H1 (cell line): ENCODE measurements at regions not wholly inside any gene's neighbourhood (a gene's known extent, or its start where the extent isn't known, plus 50 kb on each side); places are given as distances from the start of the nearest gene placed in this dataset.

Source experiments
- CTCF ChIA-PET: fragments of 300-600 bp; sonication (Branson Sonifier 250); formaldehyde crosslinking; loops from one replicate; lab custom pipeline; 2021; ENCODE audit not compliant: partially characterized antibody; lab: Charles Lee
- POLR2A ChIA-PET: fragments of 300-600 bp; sonication (Branson Sonifier 250); formaldehyde crosslinking; loops from one replicate; lab custom pipeline; 2021; ENCODE audit warnings: inconsistent platforms; ENCODE audit not compliant: partially characterized antibody; lab: Charles Lee
- DNase-seq, 2 experiments: peaks; one replicate each; pipeline versions ENCODE4 v3.0.0 to v3.0.0-alpha.2; 2010 to 2022; ENCODE audit warnings: low spot score in 2 of 2, low read depth in 1 of 2, mixed read lengths in 1 of 2
- FAIRE-seq: peaks from 2 replicates; lab custom pipeline; 2011; peaks lifted over from hg19 to GRCh38; lab: Jason Lieb, UNC
- H2AFZ ChIP-seq: 2 replicates; pipeline ENCODE4 v1.8.1; 2012; ENCODE audit warnings: low read length, inconsistent platforms
- H2AK5ac ChIP-seq: 2 replicates; pipeline ENCODE4 v1.6.1; 2013; ENCODE audit warnings: low read depth, low read length
- H2BK120ac ChIP-seq: replicated peaks from 2 replicates; pipeline ENCODE3; 2013; ENCODE audit warnings: low read depth, low read length, inconsistent platforms
- H2BK12ac ChIP-seq: 2 replicates; pipeline ENCODE4 v1.6.1; 2013; ENCODE audit warnings: low read depth, low read length
- H2BK15ac ChIP-seq: 2 replicates; pipeline ENCODE4 v1.6.1; 2013; ENCODE audit warnings: low read length
- H2BK20ac ChIP-seq: 2 replicates; pipeline ENCODE4 v1.6.1; 2013; ENCODE audit warnings: low read length
- H2BK5ac ChIP-seq: 2 replicates; pipeline ENCODE4 v1.6.1; 2013; ENCODE audit warnings: low read depth, low read length
- H3K14ac ChIP-seq: 2 replicates; pipeline ENCODE4 v1.6.1; 2013; ENCODE audit warnings: inconsistent platforms; ENCODE audit not compliant: insufficient read length
- H3K18ac ChIP-seq: 2 replicates; pipeline ENCODE4 v1.6.1; 2013; ENCODE audit warnings: low read length; ENCODE audit errors: extremely low read depth
- H3K23ac ChIP-seq: 2 replicates; pipeline ENCODE4 v1.6.1; 2013; ENCODE audit warnings: inconsistent platforms; ENCODE audit not compliant: insufficient read length
- H3K23me2 ChIP-seq: 2 replicates; pipeline ENCODE4 v1.6.1; 2013; ENCODE audit warnings: low read depth, low read length
- H3K27ac ChIP-seq: 2 replicates; pipeline ENCODE4 v1.6.1; 2011; ENCODE audit warnings: low read depth, low read length, inconsistent platforms
- H3K27me3 ChIP-seq, 4 experiments: replicated peaks in 1 of 4; 1 replicate in 1 of 4; 2 replicates in 3 of 4; pipeline versions ENCODE4 v1.6.1 to v1.8.1; 2011 to 2013; ENCODE audit warnings: low read length in 3 of 4, mild to moderate bottlenecking in 3 of 4, inconsistent platforms in 2 of 4, mixed read lengths in 2 of 4, moderate library complexity in 1 of 4; ENCODE audit not compliant: control insufficient read depth in 3 of 4, insufficient read depth in 3 of 4; ENCODE audit errors: extremely low read depth in 1 of 4
- H3K36me3 ChIP-seq, 4 experiments: 2 replicates each; pipeline versions ENCODE4 v1.6.1 to v1.8.1; 2011 to 2013; ENCODE audit warnings: mild to moderate bottlenecking in 4 of 4, low read length in 3 of 4, moderate library complexity in 2 of 4, control low read depth in 1 of 4, inconsistent platforms in 1 of 4; ENCODE audit not compliant: insufficient read depth in 4 of 4, control insufficient read depth in 2 of 4
- H3K4ac ChIP-seq: replicated peaks from 2 replicates; pipeline ENCODE3; 2013; ENCODE audit warnings: low read length, low read depth, mixed read lengths, inconsistent platforms; ENCODE audit not compliant: insufficient read length
- H3K4me1 ChIP-seq, 4 experiments: replicated peaks in 1 of 4; 1 replicate in 1 of 4; 2 replicates in 3 of 4; pipeline versions ENCODE4 v1.6.1 to v1.8.1; 2011 to 2013; ENCODE audit warnings: low read length in 3 of 4, inconsistent platforms in 2 of 4, mixed read lengths in 1 of 4; ENCODE audit not compliant: insufficient read depth in 4 of 4, control insufficient read depth in 3 of 4
- H3K4me2 ChIP-seq, 2 experiments: 2 replicates each; pipeline versions ENCODE4 v1.6.1 to v1.8.1; 2011 to 2013; ENCODE audit warnings: low read depth in 2 of 2, low read length in 2 of 2, control low read depth in 1 of 2, inconsistent platforms in 1 of 2, mild to moderate bottlenecking in 1 of 2; ENCODE audit not compliant: insufficient read depth in 1 of 2
- H3K4me3 ChIP-seq, 4 experiments: fragments of 200-600, 300-600 bp in 1 of 4; sonication (generic), shearing (Covaris generic), sonication (Bioruptor Twin) in 1 of 4; 2 replicates each; pipeline versions ENCODE4 v1.5.1 to v1.8.1; 2011 to 2016; ENCODE audit warnings: low read length in 4 of 4, low read depth in 3 of 4, control low read depth in 2 of 4, inconsistent platforms in 2 of 4, mild to moderate bottlenecking in 2 of 4, mixed read lengths in 1 of 4, moderate library complexity in 1 of 4; ENCODE audit not compliant: insufficient read depth in 2 of 4; ENCODE audit errors: extremely low read depth in 1 of 4
- H3K56ac ChIP-seq: replicated peaks from 2 replicates; pipeline ENCODE3; 2013; ENCODE audit warnings: low read depth, mild to moderate bottlenecking, mixed read lengths, low read length, inconsistent platforms; ENCODE audit not compliant: insufficient read length
- H3K79me1 ChIP-seq: 2 replicates; pipeline ENCODE4 v1.6.1; 2013; ENCODE audit warnings: low read depth, low read length, control low read depth
- H3K79me2 ChIP-seq, 2 experiments: 2 replicates each; pipeline versions ENCODE4 v1.6.1 to v1.8.1; 2012 to 2013; ENCODE audit warnings: low read length in 2 of 2, mild to moderate bottlenecking in 2 of 2, inconsistent platforms in 1 of 2; ENCODE audit not compliant: insufficient read depth in 2 of 2, control insufficient read depth in 1 of 2
- H3K9ac ChIP-seq, 4 experiments: replicated peaks in 1 of 4; 1 replicate in 1 of 4; 2 replicates in 3 of 4; pipeline versions ENCODE4 v1.6.1 to v1.8.1; 2011 to 2013; ENCODE audit warnings: low read depth in 3 of 4, low read length in 3 of 4, control low read depth in 2 of 4, mild to moderate bottlenecking in 2 of 4, moderate library complexity in 2 of 4, inconsistent platforms in 1 of 4; ENCODE audit errors: extremely low read depth in 1 of 4
- H3K9me3 ChIP-seq, 2 experiments: 2 replicates each; pipeline versions ENCODE4 v1.6.1 to v1.8.1; 2012 to 2013; ENCODE audit warnings: mild to moderate bottlenecking in 2 of 2, moderate library complexity in 2 of 2, control low read depth in 1 of 2, inconsistent platforms in 1 of 2, low read depth in 1 of 2, low read length in 1 of 2, mixed read lengths in 1 of 2; ENCODE audit not compliant: insufficient read depth in 2 of 2
- H4K20me1 ChIP-seq, 2 experiments: replicated peaks in 1 of 2; 2 replicates each; pipeline versions ENCODE3 to v1.8.1; 2011 to 2013; ENCODE audit warnings: inconsistent platforms in 2 of 2, low read length in 2 of 2, mild to moderate bottlenecking in 1 of 2; ENCODE audit not compliant: insufficient read depth in 2 of 2, control insufficient read depth in 1 of 2
- H4K5ac ChIP-seq: 2 replicates; pipeline ENCODE4 v1.6.1; 2013; ENCODE audit warnings: low read length, low read depth, mixed read lengths, inconsistent platforms; ENCODE audit not compliant: insufficient read length
- H4K8ac ChIP-seq: 2 replicates; pipeline ENCODE4 v1.8.0; 2013; ENCODE audit warnings: mild to moderate bottlenecking, moderate library complexity, low read length, inconsistent platforms; ENCODE audit not compliant: insufficient read depth; ENCODE audit errors: extremely low read depth
- H4K91ac ChIP-seq: replicated peaks from 2 replicates; pipeline ENCODE3; 2013; ENCODE audit warnings: low read length, mixed read lengths, inconsistent platforms; ENCODE audit not compliant: insufficient read length
- CBX8 ChIP-seq: fragments of 300-800, 300-1000 bp; sonication (generic); IDR thresholded peaks from 2 replicates; pipeline ENCODE4 v1.7.1; 2016; ENCODE audit warnings: low read depth, low read length, borderline replicate concordance
- E2F6 ChIP-seq: IDR thresholded peaks from 2 replicates; pipeline ENCODE4 v1.6.1; 2012; ENCODE audit warnings: inconsistent platforms
- EZH2 ChIP-seq: fragments of 200-600 bp; sonication (generic); IDR thresholded peaks from 2 replicates; pipeline ENCODE4 v1.7.1; 2012; ENCODE audit warnings: low read depth, mild to moderate bottlenecking, moderate library complexity, low read length, inconsistent platforms; ENCODE audit not compliant: severe bottlenecking
- HDAC2 ChIP-seq, 2 experiments: fragments of 300-600 bp in 1 of 2; sonication (generic) in 1 of 2; IDR thresholded peaks; 2 replicates each; pipeline ENCODE4 v1.6.1; 2011 to 2012; ENCODE audit warnings: low read depth in 2 of 2, low read length in 2 of 2, mild to moderate bottlenecking in 2 of 2, moderate library complexity in 2 of 2, borderline replicate concordance in 1 of 2, inconsistent platforms in 1 of 2
- KDM1A ChIP-seq: fragments of 200-600, 300-600 bp; sonication (generic); IDR thresholded peaks from 2 replicates; pipeline ENCODE4 v1.7.1; 2016; ENCODE audit warnings: mild to moderate bottlenecking, low read length, borderline replicate concordance
- KDM5A ChIP-seq: fragments of 200-600 bp; IDR thresholded peaks from 2 replicates; pipeline ENCODE4 v1.7.1; 2012; ENCODE audit warnings: mild to moderate bottlenecking, low read length, inconsistent platforms, mixed read lengths
- MAFK ChIP-seq: IDR thresholded peaks from 2 replicates; pipeline ENCODE4 v1.6.1; 2012; ENCODE audit warnings: low read depth, mild to moderate bottlenecking, improper control_type of control experiment, low read length
- MAX ChIP-seq: IDR thresholded peaks from 2 replicates; pipeline ENCODE4 v1.6.1; 2012; ENCODE audit warnings: inconsistent platforms
- NANOG ChIP-seq: IDR thresholded peaks from 2 replicates; pipeline ENCODE4 v1.6.1; 2011; ENCODE audit warnings: low read length, low read depth, mild to moderate bottlenecking, inconsistent platforms; ENCODE audit not compliant: insufficient read depth, poor library complexity, severe bottlenecking
- RNF2 ChIP-seq: fragments of 200-900, 300-1000 bp; sonication (generic); IDR thresholded peaks from 2 replicates; pipeline ENCODE4 v1.7.1; 2016; ENCODE audit warnings: borderline replicate concordance, low read depth, mild to moderate bottlenecking, antibody characterized with exemption, low read length; ENCODE audit not compliant: poor library complexity, severe bottlenecking; ENCODE audit errors: missing control alignments
- SIX5 ChIP-seq: IDR thresholded peaks from 2 replicates; pipeline ENCODE4 v1.6.1; 2011; ENCODE audit warnings: mild to moderate bottlenecking, low read depth, low read length
- SP2 ChIP-seq: IDR thresholded peaks from 2 replicates; pipeline ENCODE4 v1.6.1; 2012; ENCODE audit warnings: mild to moderate bottlenecking, low read length, inconsistent platforms
- WGBS, 2 experiments: shearing (Covaris generic) in 1 of 2; methylation state at CpG; one replicate each; pipeline versions ENCODE4 v1.1.6 to v1.1.7; 2013 to 2015; ENCODE audit warnings: low lambda C conversion rate in 2 of 2, mixed read lengths in 2 of 2, inconsistent platforms in 1 of 2, low coverage in 1 of 2, missing lambda C conversion rate in 1 of 2; ENCODE audit not compliant: insufficient replicate concordance in 2 of 2, insufficient coverage in 1 of 2, insufficient read length in 1 of 2; ENCODE audit errors: extremely low coverage in 1 of 2, missing lambda C conversion rate in 1 of 2; 5-methylcytosine and 5-hydroxymethylcytosine counted together

GRCh38 chr6:74208239-74208638 is 512.2 kb downstream of the CD109 start:
- no peak overlapping the region for H3K4me2 ChIP-seq
- H2AK5ac ChIP-seq = no peak overlapping the region
- ChIA-PET POLR2A (no interaction called here), CTCF (no interaction called here)
- no peak overlapping the region for H3K18ac ChIP-seq
- H2BK12ac ChIP-seq = no peak overlapping the region
- no peak overlapping the region for H3K56ac ChIP-seq
- no peak overlapping the region for H2BK5ac ChIP-seq
- DNase-seq (no peak), FAIRE-seq (no peak)
- no peaks in the 10 kb centered on the region for H3K79me2 ChIP-seq
- TF ChIP-seq SP2 (no peak), SIX5 (no peak), KDM5A (no peak), KDM1A (no peak), HDAC2 (IDR thresholded peaks at IDR 0.05; ENCODE audit: borderline replicate concordance in 1 of 2, low read depth in 2 of 2, low read length in 2 of 2) (no peak), NANOG (no peak), RNF2 (no peak), MAFK (no peak), MAX (no peak), CBX8 (no peak), E2F6 (no peak), EZH2 (no peak)
- H2BK20ac ChIP-seq = no peak overlapping the region
- H3K9ac ChIP-seq = no peak overlapping the region
- H3K9me3 ChIP-seq = peaks cover 0 to 13% of the 10 kb centered on the region in 2 experiments; a peak in 2 of 4 replicates
- no peak overlapping the region for H4K8ac ChIP-seq
- no peaks in the 10 kb centered on the region for H3K27me3 ChIP-seq
- H3K23ac ChIP-seq = no peak overlapping the region
- WGBS, 2 experiments = 83% methylated on average over 2 of the region's 2 CpGs; no CpG with 5 or more reads in 1 of the 2 experiments
- H2BK120ac ChIP-seq = no peak overlapping the region
- no peak overlapping the region for H2AFZ ChIP-seq
- no peak overlapping the region for H2BK15ac ChIP-seq
- H3K23me2 ChIP-seq = no peaks in the 10 kb centered on the region
- H3K36me3 ChIP-seq = no peaks in the 10 kb centered on the region
- no peaks in the 10 kb centered on the region for H3K4me1 ChIP-seq
- H3K79me1 ChIP-seq = no peaks in the 10 kb centered on the region
- H3K4me3 ChIP-seq = no peak overlapping the region
- no peak overlapping the region for H4K5ac ChIP-seq
- H3K14ac ChIP-seq = no peak overlapping the region
- H3K4ac ChIP-seq = no peak overlapping the region
- H4K20me1 ChIP-seq = no peaks in the 10 kb centered on the region
- H4K91ac ChIP-seq = no peak overlapping the region
- H3K27ac ChIP-seq = no peak overlapping the region
